ENCODE measurements at regions not wholly inside any gene's neighbourhood (a gene's known extent, or its start where the extent isn't known, plus 50 kb on each side); places are given as distances from the start of the nearest gene placed in this dataset.

DNA sequence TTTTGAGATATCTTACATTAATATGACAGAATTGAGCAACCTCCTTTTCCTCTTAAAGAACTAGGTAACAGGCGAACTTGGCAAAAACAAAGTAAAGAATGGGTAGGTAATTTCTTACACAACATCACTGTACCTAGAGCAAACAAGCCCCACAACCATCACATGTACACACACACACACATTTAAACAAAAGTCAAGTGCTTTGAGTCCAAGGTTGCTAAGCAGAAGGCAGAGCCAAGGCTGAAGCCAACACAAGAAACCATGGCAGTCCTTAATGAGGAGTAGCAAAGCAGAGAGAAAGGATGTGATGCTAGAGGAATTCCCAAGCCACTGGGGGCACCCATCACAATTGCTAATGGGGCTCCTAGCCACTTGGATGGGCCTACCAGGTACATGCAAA, 164.1 kb downstream of the PAX3 start:
- intact Hi-C loops (cut with micrococcal nuclease; ENCODE audit: unreplicated experiment), result no loop called here
- peaks cover 11% of the 10 kb centered on the region for H3K9me3 Mint-ChIP-seq (ENCODE audit: unreplicated experiment)
- no peak overlapping the region for H3K27ac Mint-ChIP-seq (ENCODE audit: unreplicated experiment)
- Histone ChIP-seq H3K4me3 (ENCODE audit: low read depth, low read length) (no peak overlapping the region), H3K4me1 (no peaks in the 10 kb centered on the region), H3K36me3 (ENCODE audit: control insufficient read depth, insufficient read depth, low read length) (no peaks in the 10 kb centered on the region), H3K27me3 (replicated peaks; ENCODE audit: control insufficient read depth, insufficient read depth, low read length) (no peaks in the 10 kb centered on the region), H3K9me3 (no peaks in the 10 kb centered on the region)
- ChIA-PET POLR2A (no interaction called here), CTCF (no interaction called here)
- no peak for DNase-seq
- H3K4me1 Mint-ChIP-seq (ENCODE audit: low read depth, unreplicated experiment), result no peaks in the 10 kb centered on the region
- no TSS peak for BruUV-seq (replicated peaks)
- peaks cover 29% of the 10 kb centered on the region for H3K27me3 Mint-ChIP-seq (ENCODE audit: insufficient read depth, unreplicated experiment)
- TF ChIP-seq, protein P1, sequence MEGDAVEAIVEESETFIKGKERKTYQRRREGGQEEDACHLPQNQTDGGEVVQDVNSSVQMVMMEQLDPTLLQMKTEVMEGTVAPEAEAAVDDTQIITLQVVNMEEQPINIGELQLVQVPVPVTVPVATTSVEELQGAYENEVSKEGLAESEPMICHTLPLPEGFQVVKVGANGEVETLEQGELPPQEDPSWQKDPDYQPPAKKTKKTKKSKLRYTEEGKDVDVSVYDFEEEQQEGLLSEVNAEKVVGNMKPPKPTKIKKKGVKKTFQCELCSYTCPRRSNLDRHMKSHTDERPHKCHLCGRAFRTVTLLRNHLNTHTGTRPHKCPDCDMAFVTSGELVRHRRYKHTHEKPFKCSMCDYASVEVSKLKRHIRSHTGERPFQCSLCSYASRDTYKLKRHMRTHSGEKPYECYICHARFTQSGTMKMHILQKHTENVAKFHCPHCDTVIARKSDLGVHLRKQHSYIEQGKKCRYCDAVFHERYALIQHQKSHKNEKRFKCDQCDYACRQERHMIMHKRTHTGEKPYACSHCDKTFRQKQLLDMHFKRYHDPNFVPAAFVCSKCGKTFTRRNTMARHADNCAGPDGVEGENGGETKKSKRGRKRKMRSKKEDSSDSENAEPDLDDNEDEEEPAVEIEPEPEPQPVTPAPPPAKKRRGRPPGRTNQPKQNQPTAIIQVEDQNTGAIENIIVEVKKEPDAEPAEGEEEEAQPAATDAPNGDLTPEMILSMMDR (IDR thresholded peaks at IDR 0.05; ENCODE audit: insufficient read depth in 1 of 2, low read depth in 1 of 2, low read length in 1 of 2, severe bottlenecking in 1 of 2, unreplicated experiment in 1 of 2), result no peak
- H3K36me3 Mint-ChIP-seq (ENCODE audit: insufficient read depth, unreplicated experiment), result no peaks in the 10 kb centered on the region
- no peak overlapping the region for H3K4me3 Mint-ChIP-seq (ENCODE audit: unreplicated experiment)

DNA sequence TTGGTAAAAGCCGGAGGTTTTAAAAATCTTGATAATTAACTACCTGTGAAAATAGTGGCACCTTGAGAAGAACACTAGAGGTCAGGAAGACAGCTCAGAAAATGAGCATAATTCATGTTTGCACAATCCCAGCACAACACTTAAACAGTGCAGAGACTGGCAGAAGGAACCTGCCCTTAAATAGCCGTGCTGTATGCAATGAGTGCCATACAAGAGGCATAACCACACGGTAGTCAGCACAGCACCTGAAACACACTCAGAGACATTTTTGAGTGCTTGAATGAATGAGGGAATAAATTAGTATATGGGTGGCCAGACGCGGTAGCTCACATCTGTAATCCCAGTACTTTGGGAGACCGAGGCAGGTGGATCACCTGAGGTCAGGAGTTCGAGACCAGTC, 164.9 kb downstream of the PAX3 start:
- no peak overlapping the region for H3K27ac Mint-ChIP-seq (ENCODE audit: unreplicated experiment)
- no peaks in the 10 kb centered on the region for H3K27me3 ChIP-seq (replicated peaks; ENCODE audit: control insufficient read depth, insufficient read depth, low read length)
- BruUV-seq (replicated peaks), result no TSS peak
- H3K4me3 Mint-ChIP-seq (ENCODE audit: unreplicated experiment), result no peak overlapping the region
- no peaks in the 10 kb centered on the region for H3K36me3 ChIP-seq (ENCODE audit: control insufficient read depth, insufficient read depth, low read length)
- no peaks in the 10 kb centered on the region for H3K36me3 Mint-ChIP-seq (ENCODE audit: insufficient read depth, unreplicated experiment)
- POLR2A ChIA-PET, result no interaction called here
- intact Hi-C loops (cut with micrococcal nuclease; ENCODE audit: unreplicated experiment), result no loop called here
- H3K4me3 ChIP-seq (ENCODE audit: low read depth, low read length), result no peak overlapping the region
- H3K9me3 Mint-ChIP-seq (ENCODE audit: unreplicated experiment), result peaks cover 11% of the 10 kb centered on the region
- TF ChIP-seq, protein P1 (IDR thresholded peaks at IDR 0.05; ENCODE audit: insufficient read depth in 1 of 2, low read depth in 1 of 2, low read length in 1 of 2, severe bottlenecking in 1 of 2, unreplicated experiment in 1 of 2), result no peak
- H3K9me3 ChIP-seq, result no peaks in the 10 kb centered on the region
- H3K4me1 ChIP-seq, result no peaks in the 10 kb centered on the region
- peaks cover 29% of the 10 kb centered on the region for H3K27me3 Mint-ChIP-seq (ENCODE audit: insufficient read depth, unreplicated experiment)
- CTCF ChIA-PET, result no interaction called here
- DNase-seq, result no peak
- no peaks in the 10 kb centered on the region for H3K4me1 Mint-ChIP-seq (ENCODE audit: low read depth, unreplicated experiment)

DNA sequence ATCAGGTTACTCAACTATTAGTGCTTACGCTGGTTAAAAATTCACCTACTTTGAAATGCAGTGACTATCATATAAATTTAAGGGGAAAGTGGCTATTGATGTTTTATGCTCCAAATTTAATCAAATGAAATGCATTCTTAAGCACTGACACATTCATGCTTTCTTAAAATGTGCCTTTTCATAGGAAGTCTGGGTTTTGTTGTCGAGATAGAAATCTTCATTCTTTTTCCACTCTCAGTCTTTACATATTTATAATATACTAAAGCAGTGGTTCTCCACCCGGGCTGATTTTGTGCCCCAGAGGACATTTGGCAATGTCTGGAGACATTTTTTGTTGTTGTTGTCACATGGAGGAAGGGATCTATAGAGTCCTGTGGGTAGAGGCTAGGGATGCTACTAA, 167.9 kb downstream of the PAX3 start:
- Histone ChIP-seq H3K4me1 (no peaks in the 10 kb centered on the region), H3K4me3 (ENCODE audit: low read depth, low read length) (no peak overlapping the region), H3K9me3 (no peaks in the 10 kb centered on the region), H3K27me3 (replicated peaks; ENCODE audit: control insufficient read depth, insufficient read depth, low read length) (no peaks in the 10 kb centered on the region), H3K36me3 (ENCODE audit: control insufficient read depth, insufficient read depth, low read length) (no peaks in the 10 kb centered on the region)
- no peaks in the 10 kb centered on the region for H3K4me1 Mint-ChIP-seq (ENCODE audit: low read depth, unreplicated experiment)
- peaks cover 12% of the 10 kb centered on the region for H3K9me3 Mint-ChIP-seq (ENCODE audit: unreplicated experiment)
- H3K36me3 Mint-ChIP-seq (ENCODE audit: insufficient read depth, unreplicated experiment), result no peaks in the 10 kb centered on the region
- H3K27ac Mint-ChIP-seq (ENCODE audit: unreplicated experiment), result no peak overlapping the region
- DNase-seq, result no peak
- POLR2A ChIA-PET, result no interaction called here
- H3K27me3 Mint-ChIP-seq (ENCODE audit: insufficient read depth, unreplicated experiment), result peaks cover 13% of the 10 kb centered on the region
- no peak overlapping the region for H3K4me3 Mint-ChIP-seq (ENCODE audit: unreplicated experiment)
- TF ChIP-seq, protein P1 (IDR thresholded peaks at IDR 0.05; ENCODE audit: insufficient read depth in 1 of 2, low read depth in 1 of 2, low read length in 1 of 2, severe bottlenecking in 1 of 2, unreplicated experiment in 1 of 2), result no peak
- no TSS peak for BruUV-seq (replicated peaks)
- intact Hi-C loops (cut with micrococcal nuclease; ENCODE audit: unreplicated experiment), result no loop called here
- CTCF ChIA-PET, result no interaction called here
